GM12873 (cell line): ENCODE measurements at regions not wholly inside any gene's neighbourhood (a gene's known extent, or its start where the extent isn't known, plus 50 kb on each side); places are given as distances from the start of the nearest gene placed in this dataset.
A peak's percentile ranks its signal among the peaks of the same experiment; 100 is the strongest.

Source experiments
- CTCF ChIP-seq: IDR thresholded peaks from 2 replicates; pipeline ENCODE4 v1.5.1; 2012; ENCODE audit warnings: low read depth, mild to moderate bottlenecking, moderate library complexity, low read length, control low read depth; ENCODE audit not compliant: insufficient read depth; ENCODE audit errors: missing control alignments

- no peak for TF ChIP-seq CTCF
Observed at GRCh38 chr9:7542693-7543092, 256.9 kb downstream of the DMAC1 start.

- TF ChIP-seq CTCF = no peak
Observed at GRCh38 chr9:7542126-7542525, 257.5 kb downstream of the DMAC1 start.

GRCh38 chr9:7536310-7536939 lies 263.2 kb downstream of the DMAC1 start:
- peak; percentile 85 for TF ChIP-seq CTCF

GRCh38 chr9:7534211-7534935 lies 265.2 kb downstream of the DMAC1 start:
- TF ChIP-seq CTCF = no peak

- TF ChIP-seq CTCF = no peak
Observed at GRCh38 chr9:7533376-7534090, 266.0 kb downstream of the DMAC1 start.

GRCh38 chr9:7523426-7524043 lies 276.0 kb downstream of the DMAC1 start:
- TF ChIP-seq CTCF = no peak

GRCh38 chr9:7520396-7520795 lies 279.2 kb downstream of the DMAC1 start:
- no peak for TF ChIP-seq CTCF
